Astrocyte (in vitro differentiated cells and primary cell): ENCODE measurements at regions not wholly inside any gene's neighbourhood (a gene's known extent, or its start where the extent isn't known, plus 50 kb on each side); places are given as distances from the start of the nearest gene placed in this dataset.

Experiments used
- EZH2 ChIP-seq: IDR thresholded peaks from 2 replicates; pipeline ENCODE4 v1.6.1; 2012; ENCODE audit warnings: mild to moderate bottlenecking, low read length, inconsistent platforms; ENCODE audit not compliant: insufficient read depth
- TF ChIP-seq, protein P1 (sequence below): IDR thresholded peaks from 2 replicates; pipeline ENCODE4 v1.5.1; 2011; ENCODE audit warnings: low read depth, mild to moderate bottlenecking, inconsistent platforms, low read length, moderate library complexity; ENCODE audit not compliant: insufficient read depth

DNA sequence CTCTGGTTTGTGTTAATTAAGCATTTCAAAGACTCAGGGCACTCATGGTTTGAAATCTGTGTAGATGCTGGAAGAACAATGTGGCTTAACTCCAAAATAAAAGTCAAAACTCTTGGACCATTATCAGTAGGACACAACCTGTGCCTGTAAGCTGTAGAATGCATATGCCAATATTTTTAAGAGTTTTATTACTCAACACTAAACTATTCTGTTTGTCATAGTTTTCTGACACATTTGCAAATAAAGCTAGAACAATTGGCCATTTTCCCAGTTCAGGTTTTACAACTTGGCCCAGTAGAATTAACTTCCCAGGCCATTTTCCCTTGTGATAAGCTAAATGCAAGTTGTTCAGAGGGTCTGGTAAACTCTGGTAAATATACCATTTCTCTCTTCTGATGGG, 713.1 kb downstream of the CBLN2 start:
- TF ChIP-seq, protein P1, sequence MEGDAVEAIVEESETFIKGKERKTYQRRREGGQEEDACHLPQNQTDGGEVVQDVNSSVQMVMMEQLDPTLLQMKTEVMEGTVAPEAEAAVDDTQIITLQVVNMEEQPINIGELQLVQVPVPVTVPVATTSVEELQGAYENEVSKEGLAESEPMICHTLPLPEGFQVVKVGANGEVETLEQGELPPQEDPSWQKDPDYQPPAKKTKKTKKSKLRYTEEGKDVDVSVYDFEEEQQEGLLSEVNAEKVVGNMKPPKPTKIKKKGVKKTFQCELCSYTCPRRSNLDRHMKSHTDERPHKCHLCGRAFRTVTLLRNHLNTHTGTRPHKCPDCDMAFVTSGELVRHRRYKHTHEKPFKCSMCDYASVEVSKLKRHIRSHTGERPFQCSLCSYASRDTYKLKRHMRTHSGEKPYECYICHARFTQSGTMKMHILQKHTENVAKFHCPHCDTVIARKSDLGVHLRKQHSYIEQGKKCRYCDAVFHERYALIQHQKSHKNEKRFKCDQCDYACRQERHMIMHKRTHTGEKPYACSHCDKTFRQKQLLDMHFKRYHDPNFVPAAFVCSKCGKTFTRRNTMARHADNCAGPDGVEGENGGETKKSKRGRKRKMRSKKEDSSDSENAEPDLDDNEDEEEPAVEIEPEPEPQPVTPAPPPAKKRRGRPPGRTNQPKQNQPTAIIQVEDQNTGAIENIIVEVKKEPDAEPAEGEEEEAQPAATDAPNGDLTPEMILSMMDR, result no peak
- TF ChIP-seq EZH2, result no peak
